Endothelial cell of umbilical vein (primary cell): ENCODE measurements at regions not wholly inside any gene's neighbourhood (a gene's known extent, or its start where the extent isn't known, plus 50 kb on each side); places are given as distances from the start of the nearest gene placed in this dataset.

Source experiments
- BruUV-seq: library from RNA; stranded (reverse); fragments of 400-500 nt; replicated peaks from 2 replicates; lab custom pipeline; 2021; lab: Mats Ljungman, UMichigan
- CTCF ChIA-PET: fragments of 300-600, 350-600 bp; sonication (Branson Sonifier 250); formaldehyde crosslinking; loops from one replicate; lab custom pipeline; 2021; ENCODE audit warnings: antibody characterized with exemption, inconsistent platforms; lab: Charles Lee
- POLR2A ChIA-PET: fragments of 300-600, 350-600 bp; sonication (Branson Sonifier 250); formaldehyde crosslinking; loops from one replicate; lab custom pipeline; 2021; ENCODE audit warnings: antibody characterized with exemption, inconsistent platforms; lab: Charles Lee
- DNase-seq: peaks from one replicate; pipeline ENCODE4 v3.0.0-alpha.2; 2011; ENCODE audit warnings: low read depth, low spot score
- FAIRE-seq: peaks from 2 replicates; lab custom pipeline; 2011; peaks lifted over from hg19 to GRCh38; lab: Jason Lieb, UNC
- H2AFZ ChIP-seq: 2 replicates; pipeline ENCODE4 v1.6.0; 2012; ENCODE audit warnings: low read depth, low read length, control low read depth, inconsistent platforms
- H3K27ac ChIP-seq: 2 replicates; pipeline ENCODE4 v1.5.1; 2011; ENCODE audit warnings: low read depth, mild to moderate bottlenecking, control low read depth, low read length, moderate library complexity; ENCODE audit not compliant: insufficient read depth
- H3K27me3 ChIP-seq, 2 experiments: 2 replicates each; pipeline versions ENCODE4 v1.6.0 to v1.6.1; 2011; ENCODE audit warnings: low read length in 2 of 2, mixed read lengths in 1 of 2; ENCODE audit not compliant: control insufficient read depth in 2 of 2, insufficient read depth in 2 of 2
- H3K36me3 ChIP-seq, 2 experiments: 2 replicates in 1 of 2; 3 replicates in 1 of 2; pipeline ENCODE4 v1.5.1; 2011; ENCODE audit warnings: low read length in 2 of 2, mild to moderate bottlenecking in 1 of 2, moderate library complexity in 1 of 2; ENCODE audit not compliant: control insufficient read depth in 2 of 2, insufficient read depth in 2 of 2; ENCODE audit errors: extremely low read depth in 1 of 2
- H3K4me1 ChIP-seq: 3 replicates; pipeline ENCODE4 v1.5.1; 2011; ENCODE audit warnings: mild to moderate bottlenecking, low read length; ENCODE audit not compliant: control insufficient read depth, insufficient read depth; ENCODE audit errors: extremely low read depth
- H3K4me2 ChIP-seq: 2 replicates; pipeline ENCODE4 v1.6.1; 2011; ENCODE audit warnings: low read length, control low read depth, mixed read lengths; ENCODE audit not compliant: insufficient read depth
- H3K4me3 ChIP-seq, 3 experiments: fragments of 200-600 bp in 1 of 3; sonication (generic), shearing (Covaris generic) in 1 of 3; replicated peaks in 1 of 3; 2 replicates each; pipeline ENCODE4 v1.5.1; 2011 to 2016; ENCODE audit warnings: control low read depth in 3 of 3, low read length in 3 of 3, mild to moderate bottlenecking in 2 of 3, inconsistent platforms in 1 of 3, low read depth in 1 of 3, moderate library complexity in 1 of 3; ENCODE audit not compliant: insufficient read depth in 1 of 3
- H3K79me2 ChIP-seq: 2 replicates; pipeline ENCODE4 v1.6.0; 2012; ENCODE audit warnings: low read length, inconsistent platforms; ENCODE audit not compliant: control insufficient read depth, insufficient read depth
- H3K9ac ChIP-seq: replicated peaks from 2 replicates; pipeline ENCODE3; 2011; ENCODE audit warnings: low read length, control low read depth; ENCODE audit not compliant: insufficient read depth; ENCODE audit errors: extremely low read depth
- H3K9me1 ChIP-seq: replicated peaks from 3 replicates; pipeline ENCODE4 v1.6.0; 2011; ENCODE audit warnings: mild to moderate bottlenecking, low read length; ENCODE audit not compliant: control insufficient read depth, insufficient read depth; ENCODE audit errors: extremely low read depth
- H3K9me3 ChIP-seq: replicated peaks from 2 replicates; pipeline ENCODE4 v1.5.1; 2012; ENCODE audit warnings: low read length, inconsistent platforms; ENCODE audit not compliant: control insufficient read depth, insufficient read depth
- H4K20me1 ChIP-seq: replicated peaks from 2 replicates; pipeline ENCODE3; 2011; ENCODE audit warnings: mild to moderate bottlenecking, low read length; ENCODE audit not compliant: control insufficient read depth, insufficient read depth; ENCODE audit errors: extremely low read depth
- EZH2 ChIP-seq: IDR thresholded peaks from 2 replicates; pipeline ENCODE4 v1.6.1; 2012; ENCODE audit warnings: borderline replicate concordance, low read depth, mild to moderate bottlenecking, moderate library complexity, low read length, inconsistent platforms; ENCODE audit not compliant: severe bottlenecking
- FOS ChIP-seq: IDR thresholded peaks from 2 replicates; pipeline ENCODE4 v1.6.1; 2011; ENCODE audit warnings: mild to moderate bottlenecking, low read length, moderate library complexity, borderline replicate concordance; ENCODE audit not compliant: insufficient read depth
- GATA2 ChIP-seq: IDR thresholded peaks from 2 replicates; pipeline ENCODE4 v1.7.0; 2011; ENCODE audit warnings: low read depth, mild to moderate bottlenecking, moderate library complexity, mixed read lengths, low read length; ENCODE audit not compliant: insufficient read length, insufficient read depth
- JUN ChIP-seq: IDR thresholded peaks from 2 replicates; pipeline ENCODE4 v1.6.1; 2011; ENCODE audit warnings: borderline replicate concordance, low read depth; ENCODE audit not compliant: insufficient read length, insufficient read depth
- MAX ChIP-seq: IDR thresholded peaks from 2 replicates; pipeline ENCODE4 v1.6.1; 2011; ENCODE audit not compliant: insufficient read depth, insufficient read length
- MYC ChIP-seq: IDR thresholded peaks from one replicate; pipeline ENCODE4 v1.6.1; 2011; ENCODE audit warnings: mild to moderate bottlenecking, low read depth, low read length
- POLR2A ChIP-seq: IDR thresholded peaks from 2 replicates; pipeline ENCODE4 v1.6.1; 2012; ENCODE audit warnings: low read depth, mild to moderate bottlenecking, control low read depth, low read length
- dilution Hi-C: fragments of 300-500 bp; cut with MboI; formaldehyde crosslinking; loops from one replicate; pipeline ENCODE4 v1.15.0; 2019; ENCODE audit warnings: low sequenced_read_pairs; ENCODE audit not compliant: extremely low pct_ligation_motif_present
- intact Hi-C: fragments of 100-400 bp; cut with micrococcal nuclease; formaldehyde crosslinking; loops from one replicate; pipeline ENCODE4 v1.10.0; 2022
- TF ChIP-seq, protein P1 (sequence below), 2 donors: IDR thresholded peaks; 1 replicate in 1 of 2; 2 replicates in 1 of 2; pipeline ENCODE4 v1.5.1; 2011; ENCODE audit warnings: low read length in 2 of 2, mild to moderate bottlenecking in 2 of 2, moderate library complexity in 2 of 2, control low read depth in 1 of 2, inconsistent platforms in 1 of 2, low read depth in 1 of 2; ENCODE audit not compliant: insufficient read depth in 1 of 2; ENCODE audit errors: extremely low read depth in 1 of 2

DNA sequence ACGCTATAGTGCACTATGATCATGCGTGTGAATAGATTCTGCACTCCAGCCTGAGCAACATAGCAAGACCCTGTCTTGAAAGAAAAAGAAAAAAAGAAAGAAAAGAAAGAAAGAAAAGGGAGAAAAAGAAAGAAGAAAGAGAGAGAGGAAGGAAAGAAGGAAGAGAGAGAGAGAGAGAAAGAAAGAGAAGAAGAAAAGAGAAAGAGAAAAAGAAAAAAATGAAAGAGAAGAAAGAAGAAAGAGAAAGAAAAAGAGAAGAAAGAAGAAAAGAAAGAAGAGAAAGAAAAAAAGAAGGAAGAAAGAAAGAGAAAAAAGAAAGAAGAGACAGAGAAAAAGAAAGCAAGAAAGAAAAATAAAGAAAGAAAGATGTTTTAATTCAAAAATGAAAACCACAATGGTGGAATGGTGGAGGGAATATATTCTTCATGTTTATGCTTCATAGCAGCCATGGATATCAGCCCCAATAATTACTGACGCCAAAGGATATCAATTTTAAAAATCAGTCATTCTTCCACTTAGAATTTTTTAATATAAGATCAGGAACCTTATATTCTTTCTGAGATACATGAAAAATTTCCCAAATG, 168.7 kb upstream of the TBCA start:
- H3K27ac ChIP-seq: no peak overlapping the region
- no peaks in the 10 kb centered on the region for H3K4me1 ChIP-seq
- peaks cover 21 to 41% of the 10 kb centered on the region in 2 experiments for H3K27me3 ChIP-seq
- H4K20me1 ChIP-seq: no peaks in the 10 kb centered on the region
- no peak overlapping the region for H3K4me2 ChIP-seq
- no TSS peak for BruUV-seq
- H3K36me3 ChIP-seq: no peaks in the 10 kb centered on the region
- intact Hi-C loops: no loop called here
- POLR2A ChIA-PET: no interaction called here
- CTCF ChIA-PET: no interaction called here
- no peak for FAIRE-seq
- DNase-seq: no peak
- no peaks in the 10 kb centered on the region for H3K79me2 ChIP-seq
- no peaks in the 10 kb centered on the region for H3K9me3 ChIP-seq
- no peak overlapping the region for H3K4me3 ChIP-seq
- no peak for TF ChIP-seq FOS
- no peak overlapping the region for H2AFZ ChIP-seq
- dilution Hi-C loops: no loop called here
- no peak overlapping the region for H3K9ac ChIP-seq
- H3K9me1 ChIP-seq: peaks cover 3% of the 10 kb centered on the region

DNA sequence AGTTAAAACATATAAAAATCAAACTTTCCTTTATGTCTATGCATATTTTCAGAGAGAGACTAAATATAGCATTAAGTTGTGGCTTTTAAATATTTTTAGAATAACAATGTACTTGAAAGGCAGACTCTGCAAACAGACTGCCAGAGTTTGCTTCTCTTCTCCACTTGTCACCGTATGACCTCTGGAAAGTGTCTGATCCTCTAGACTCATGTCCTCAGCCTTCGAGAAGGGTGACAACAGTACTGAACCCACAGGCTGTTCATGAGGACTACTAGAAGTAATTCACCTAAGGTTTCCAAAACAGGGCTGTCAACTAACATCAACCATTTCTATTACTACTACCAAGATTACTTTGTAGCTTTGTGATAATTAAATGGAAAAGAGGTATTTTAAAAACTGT, 167.7 kb upstream of the TBCA start:
- Histone ChIP-seq H3K79me2 (no peaks in the 10 kb centered on the region), H4K20me1 (no peaks in the 10 kb centered on the region), H3K9me3 (no peaks in the 10 kb centered on the region), H3K9ac (no peak overlapping the region), H3K4me2 (no peak overlapping the region), H3K27me3 (peaks cover 15 to 31% of the 10 kb centered on the region in 2 experiments), H3K27ac (no peak overlapping the region), H2AFZ (no peak overlapping the region), H3K4me1 (no peaks in the 10 kb centered on the region), H3K4me3 (no peak overlapping the region), H3K36me3 (no peaks in the 10 kb centered on the region), H3K9me1 (peaks cover 3% of the 10 kb centered on the region)
- no peak for FAIRE-seq
- POLR2A ChIA-PET: no interaction called here
- dilution Hi-C loops (no loop called here), intact Hi-C loops (no loop called here)
- CTCF ChIA-PET: no interaction called here
- no TSS peak for BruUV-seq
- no peak for TF ChIP-seq GATA2
- TF ChIP-seq FOS: no peak
- no peak for TF ChIP-seq EZH2
- no peak for TF ChIP-seq JUN
- TF ChIP-seq, protein P1, sequence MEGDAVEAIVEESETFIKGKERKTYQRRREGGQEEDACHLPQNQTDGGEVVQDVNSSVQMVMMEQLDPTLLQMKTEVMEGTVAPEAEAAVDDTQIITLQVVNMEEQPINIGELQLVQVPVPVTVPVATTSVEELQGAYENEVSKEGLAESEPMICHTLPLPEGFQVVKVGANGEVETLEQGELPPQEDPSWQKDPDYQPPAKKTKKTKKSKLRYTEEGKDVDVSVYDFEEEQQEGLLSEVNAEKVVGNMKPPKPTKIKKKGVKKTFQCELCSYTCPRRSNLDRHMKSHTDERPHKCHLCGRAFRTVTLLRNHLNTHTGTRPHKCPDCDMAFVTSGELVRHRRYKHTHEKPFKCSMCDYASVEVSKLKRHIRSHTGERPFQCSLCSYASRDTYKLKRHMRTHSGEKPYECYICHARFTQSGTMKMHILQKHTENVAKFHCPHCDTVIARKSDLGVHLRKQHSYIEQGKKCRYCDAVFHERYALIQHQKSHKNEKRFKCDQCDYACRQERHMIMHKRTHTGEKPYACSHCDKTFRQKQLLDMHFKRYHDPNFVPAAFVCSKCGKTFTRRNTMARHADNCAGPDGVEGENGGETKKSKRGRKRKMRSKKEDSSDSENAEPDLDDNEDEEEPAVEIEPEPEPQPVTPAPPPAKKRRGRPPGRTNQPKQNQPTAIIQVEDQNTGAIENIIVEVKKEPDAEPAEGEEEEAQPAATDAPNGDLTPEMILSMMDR (IDR thresholded peaks at IDR 0.05; ENCODE audit: extremely low read depth in 1 of 2, insufficient read depth in 1 of 2, low read depth in 1 of 2, low read length in 2 of 2): no peak
- TF ChIP-seq MYC: no peak
- no peak for TF ChIP-seq MAX
- TF ChIP-seq POLR2A: no peak
- DNase-seq: no peak
